Mammary epithelial cell (primary cell): ENCODE measurements at regions not wholly inside any gene's neighbourhood (a gene's known extent, or its start where the extent isn't known, plus 50 kb on each side); places are given as distances from the start of the nearest gene placed in this dataset.

Experiments
- EZH2 ChIP-seq: IDR thresholded peaks from 2 replicates; pipeline ENCODE4 v1.6.1; 2012; ENCODE audit warnings: low read length, inconsistent platforms, borderline replicate concordance
- TF ChIP-seq, protein P1 (sequence below), 2 donors: IDR thresholded peaks in 1 of 2; conservative IDR thresholded peaks in 1 of 2; 2 replicates each; pipeline ENCODE4 v1.5.1; 2011 to 2012; ENCODE audit warnings: inconsistent platforms in 2 of 2, low read length in 2 of 2, mild to moderate bottlenecking in 2 of 2, control low read depth in 1 of 2, low read depth in 1 of 2; ENCODE audit not compliant: insufficient read depth in 1 of 2; ENCODE audit errors: extremely low read depth in 1 of 2

DNA sequence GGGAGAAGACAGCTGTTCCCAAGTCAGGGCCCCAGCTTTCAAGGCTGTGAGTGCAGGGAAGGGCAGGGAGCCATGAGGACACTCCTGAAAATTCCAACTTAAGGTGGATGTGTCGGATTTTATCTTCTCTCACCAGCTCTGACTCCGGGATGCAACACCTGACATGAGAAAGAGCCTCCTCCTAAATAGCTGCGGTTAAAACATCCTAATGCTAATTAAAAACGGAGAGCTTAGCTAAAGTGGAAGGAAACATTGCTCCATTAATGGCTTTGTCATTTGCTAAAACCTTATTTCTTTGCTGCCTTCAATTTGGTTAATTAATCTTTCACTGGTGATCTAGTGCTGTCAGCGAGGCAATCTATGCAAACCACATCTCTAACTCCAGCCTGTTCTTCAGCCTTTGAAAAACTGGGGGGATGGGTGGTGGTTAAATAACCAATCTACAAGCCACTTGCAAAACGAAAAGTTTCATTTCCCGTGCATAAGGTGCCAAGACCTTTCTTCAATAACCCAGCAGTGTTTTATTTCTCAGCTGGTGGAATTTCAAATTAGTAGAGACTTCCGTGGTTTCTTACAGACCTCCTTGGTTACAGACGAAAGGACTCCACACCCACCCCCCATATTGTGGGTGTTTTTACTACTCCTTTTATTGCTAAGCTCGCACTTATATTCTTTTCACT, 379.6 kb downstream of the MLLT3 start:
- TF ChIP-seq, protein P1, sequence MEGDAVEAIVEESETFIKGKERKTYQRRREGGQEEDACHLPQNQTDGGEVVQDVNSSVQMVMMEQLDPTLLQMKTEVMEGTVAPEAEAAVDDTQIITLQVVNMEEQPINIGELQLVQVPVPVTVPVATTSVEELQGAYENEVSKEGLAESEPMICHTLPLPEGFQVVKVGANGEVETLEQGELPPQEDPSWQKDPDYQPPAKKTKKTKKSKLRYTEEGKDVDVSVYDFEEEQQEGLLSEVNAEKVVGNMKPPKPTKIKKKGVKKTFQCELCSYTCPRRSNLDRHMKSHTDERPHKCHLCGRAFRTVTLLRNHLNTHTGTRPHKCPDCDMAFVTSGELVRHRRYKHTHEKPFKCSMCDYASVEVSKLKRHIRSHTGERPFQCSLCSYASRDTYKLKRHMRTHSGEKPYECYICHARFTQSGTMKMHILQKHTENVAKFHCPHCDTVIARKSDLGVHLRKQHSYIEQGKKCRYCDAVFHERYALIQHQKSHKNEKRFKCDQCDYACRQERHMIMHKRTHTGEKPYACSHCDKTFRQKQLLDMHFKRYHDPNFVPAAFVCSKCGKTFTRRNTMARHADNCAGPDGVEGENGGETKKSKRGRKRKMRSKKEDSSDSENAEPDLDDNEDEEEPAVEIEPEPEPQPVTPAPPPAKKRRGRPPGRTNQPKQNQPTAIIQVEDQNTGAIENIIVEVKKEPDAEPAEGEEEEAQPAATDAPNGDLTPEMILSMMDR (conservative IDR thresholded peaks at IDR 0.05 in 1 of 2, IDR thresholded peaks at IDR 0.05 in 1 of 2; ENCODE audit: extremely low read depth in 1 of 2, insufficient read depth in 1 of 2, low read depth in 1 of 2, low read length in 2 of 2): no peak
- TF ChIP-seq EZH2: no peak
